HUES64 (cell line): ENCODE measurements at regions not wholly inside any gene's neighbourhood (a gene's known extent, or its start where the extent isn't known, plus 50 kb on each side); places are given as distances from the start of the nearest gene placed in this dataset.

ENCODE experiments used
- H3K27ac ChIP-seq: 2 replicates; pipeline ENCODE4 v1.7.0; 2013; ENCODE audit warnings: low read depth, low read length, inconsistent platforms
- H3K27me3 ChIP-seq: 2 replicates; pipeline ENCODE4 v1.6.1; 2013; ENCODE audit warnings: mild to moderate bottlenecking, low read length; ENCODE audit not compliant: insufficient read depth
- H3K36me3 ChIP-seq: 2 replicates; pipeline ENCODE4 v1.6.1; 2013; ENCODE audit warnings: mild to moderate bottlenecking, low read length; ENCODE audit not compliant: insufficient read depth
- H3K4me1 ChIP-seq: 2 replicates; pipeline ENCODE4 v1.6.1; 2013; ENCODE audit warnings: mild to moderate bottlenecking, low read length, moderate library complexity; ENCODE audit not compliant: insufficient read depth
- H3K4me3 ChIP-seq: 2 replicates; pipeline ENCODE4 v1.5.1; 2013; ENCODE audit warnings: mild to moderate bottlenecking, low read length, moderate library complexity
- H3K9ac ChIP-seq: 2 replicates; pipeline ENCODE4 v1.6.1; 2013; ENCODE audit warnings: mild to moderate bottlenecking, low read depth, low read length
- H3K9me3 ChIP-seq: 2 replicates; pipeline ENCODE4 v1.6.1; 2013; ENCODE audit warnings: low read depth, low read length; ENCODE audit not compliant: insufficient read depth
- WGBS: fragments of 150-250, 120-280 bp; methylation state at CpG from one replicate; pipeline ENCODE4 v1.1.7; 2013; ENCODE audit warnings: missing lambda C conversion rate; 5-methylcytosine and 5-hydroxymethylcytosine counted together

GRCh38 chr13:104181526-104182231, 1115.5 kb upstream of the SLC10A2 start:
- peaks cover 30% of the 10 kb centered on the region for H3K4me1 ChIP-seq
- H3K9me3 ChIP-seq: peaks cover 4% of the 10 kb centered on the region
- no peak overlapping the region for H3K4me3 ChIP-seq
- no peaks in the 10 kb centered on the region for H3K36me3 ChIP-seq
- H3K9ac ChIP-seq: peak overlapping the region; percentile 16; the same call in 1 of the 2 replicates
- WGBS: 94% methylated on average over 2 of the region's 3 CpGs
- peak overlapping the region; percentile 98 for H3K27ac ChIP-seq
- no peaks in the 10 kb centered on the region for H3K27me3 ChIP-seq

GRCh38 chr13:104170980-104171555, 1104.9 kb upstream of the SLC10A2 start:
- H3K4me1 ChIP-seq: peaks cover 5% of the 10 kb centered on the region; the same call in 1 of the 2 replicates
- H3K27me3 ChIP-seq: no peaks in the 10 kb centered on the region
- no peak overlapping the region for H3K4me3 ChIP-seq
- no peaks in the 10 kb centered on the region for H3K9me3 ChIP-seq
- H3K9ac ChIP-seq: no peak overlapping the region
- H3K27ac ChIP-seq: no peak overlapping the region
- 94% methylated on average over 7 of the region's 8 CpGs for whole genome bisulfite sequencing
- H3K36me3 ChIP-seq: no peaks in the 10 kb centered on the region

- WGBS: 98% methylated on average over 2 of the region's 4 CpGs
- Histone ChIP-seq H3K9ac (no peak overlapping the region), H3K36me3 (no peaks in the 10 kb centered on the region), H3K9me3 (no peaks in the 10 kb centered on the region), H3K4me3 (no peak overlapping the region), H3K4me1 (no peaks in the 10 kb centered on the region), H3K27ac (no peak overlapping the region), H3K27me3 (no peaks in the 10 kb centered on the region)
Measured at GRCh38 chr13:104163866-104164630, 1097.8 kb upstream of the SLC10A2 start.

- H3K27ac ChIP-seq: no peak overlapping the region
- no peaks in the 10 kb centered on the region for H3K27me3 ChIP-seq
- H3K36me3 ChIP-seq: no peaks in the 10 kb centered on the region
- WGBS: no CpG with 5 or more reads among the region's 1 CpG
- H3K4me3 ChIP-seq: no peak overlapping the region
- H3K9ac ChIP-seq: no peak overlapping the region
- no peaks in the 10 kb centered on the region for H3K4me1 ChIP-seq
- H3K9me3 ChIP-seq: no peaks in the 10 kb centered on the region
Measured at GRCh38 chr13:104160536-104160935, 1094.3 kb upstream of the SLC10A2 start.

GRCh38 chr13:104143760-104144416, 1077.7 kb upstream of the SLC10A2 start:
- Histone ChIP-seq H3K27ac (peak overlapping the region; percentile 24; the same call in 1 of the 2 replicates), H3K4me1 (peaks cover 31% of the 10 kb centered on the region), H3K36me3 (no peaks in the 10 kb centered on the region), H3K27me3 (no peaks in the 10 kb centered on the region), H3K9me3 (no peaks in the 10 kb centered on the region), H3K9ac (no peak overlapping the region), H3K4me3 (no peak overlapping the region)
- 34% methylated on average over 9 of the region's 9 CpGs for WGBS

GRCh38 chr13:104140552-104140951, 1074.3 kb upstream of the SLC10A2 start:
- 88% methylated on average over 2 of the region's 2 CpGs for WGBS
- Histone ChIP-seq H3K27ac (no peak overlapping the region), H3K4me1 (peaks cover 31% of the 10 kb centered on the region), H3K36me3 (no peaks in the 10 kb centered on the region), H3K27me3 (no peaks in the 10 kb centered on the region), H3K9ac (no peak overlapping the region), H3K9me3 (no peaks in the 10 kb centered on the region), H3K4me3 (no peak overlapping the region)

- H3K36me3 ChIP-seq: no peaks in the 10 kb centered on the region
- H3K4me3 ChIP-seq: no peak overlapping the region
- 94% methylated on average over 5 of the region's 6 CpGs for WGBS
- no peak overlapping the region for H3K9ac ChIP-seq
- no peak overlapping the region for H3K27ac ChIP-seq
- H3K9me3 ChIP-seq: no peaks in the 10 kb centered on the region
- no peaks in the 10 kb centered on the region for H3K27me3 ChIP-seq
- peaks cover 11% of the 10 kb centered on the region for H3K4me1 ChIP-seq
Measured at GRCh38 chr13:104137416-104137815, 1071.2 kb upstream of the SLC10A2 start.

- Histone ChIP-seq H3K27me3 (no peaks in the 10 kb centered on the region), H3K9ac (no peak overlapping the region), H3K9me3 (no peaks in the 10 kb centered on the region), H3K27ac (no peak overlapping the region), H3K36me3 (no peaks in the 10 kb centered on the region), H3K4me3 (no peak overlapping the region), H3K4me1 (no peaks in the 10 kb centered on the region; the same call in 1 of the 2 replicates)
- 91% methylated on average over 5 of the region's 5 CpGs for WGBS
Measured at GRCh38 chr13:104132849-104133248, 1066.6 kb upstream of the SLC10A2 start.

GRCh38 chr13:104114101-104114500, 1047.9 kb upstream of the SLC10A2 start:
- Histone ChIP-seq H3K27ac (no peak overlapping the region), H3K4me1 (no peaks in the 10 kb centered on the region), H3K36me3 (no peaks in the 10 kb centered on the region), H3K4me3 (no peak overlapping the region), H3K9me3 (peaks cover 10% of the 10 kb centered on the region), H3K9ac (no peak overlapping the region), H3K27me3 (no peaks in the 10 kb centered on the region)
- WGBS: 93% methylated on average over 4 of the region's 5 CpGs

- no peak overlapping the region for H3K27ac ChIP-seq
- no peaks in the 10 kb centered on the region for H3K27me3 ChIP-seq
- peaks cover 12% of the 10 kb centered on the region for H3K9me3 ChIP-seq
- no peak overlapping the region for H3K9ac ChIP-seq
- no CpG with 5 or more reads among the region's 1 CpG for WGBS
- no peaks in the 10 kb centered on the region for H3K4me1 ChIP-seq
- H3K36me3 ChIP-seq: no peaks in the 10 kb centered on the region
- no peak overlapping the region for H3K4me3 ChIP-seq
Measured at GRCh38 chr13:104111031-104111430, 1044.8 kb upstream of the SLC10A2 start.
